ENCODE measurements at regions not wholly inside any gene's neighbourhood (a gene's known extent, or its start where the extent isn't known, plus 50 kb on each side); places are given as distances from the start of the nearest gene placed in this dataset.

GRCh38 chr13:23059173-23059572 is 121.6 kb upstream of the SGCG start:
- Histone ChIP-seq H3K27me3 (replicated peaks in 1 of 4; ENCODE audit: control extremely low read depth in 1 of 4, control insufficient read depth in 3 of 4, insufficient read depth in 4 of 4, low read length in 3 of 4) (no peaks in the 10 kb centered on the region), H3K4me1 (ENCODE audit: control insufficient read depth in 2 of 2, insufficient read depth in 2 of 2, low read length in 2 of 2) (no peaks in the 10 kb centered on the region), H3K27ac (ENCODE audit: low read length in 2 of 2) (no peak overlapping the region), H3K4me2 (replicated peaks; ENCODE audit: low read depth, low read length, poor library complexity, severe bottlenecking) (no peak overlapping the region), H3K4me3 (ENCODE audit: control extremely low read depth in 1 of 5, extremely low read depth in 1 of 5, insufficient read depth in 1 of 5, low read depth in 2 of 5, low read length in 4 of 5) (no peak overlapping the region), H3K36me3 (replicated peaks in 1 of 2; ENCODE audit: control extremely low read depth in 1 of 2, control insufficient read depth in 1 of 2, extremely low read depth in 1 of 2, insufficient read depth in 2 of 2, low read length in 1 of 2) (no peaks in the 10 kb centered on the region), H3K9me3 (ENCODE audit: control extremely low read depth in 1 of 3, control insufficient read depth in 2 of 3, insufficient read depth in 1 of 3, low read length in 2 of 3) (peaks cover 0 to 12% (median 1%) of the 10 kb centered on the region in 3 donors), H4K20me1 (ENCODE audit: control insufficient read depth, insufficient read depth, low read length, poor library complexity, severe bottlenecking) (no peaks in the 10 kb centered on the region), H2AFZ (ENCODE audit: insufficient read depth, low read depth, low read length, poor library complexity, severe bottlenecking) (no peak overlapping the region), H3K79me2 (ENCODE audit: control insufficient read depth, insufficient read depth, low read length) (no peaks in the 10 kb centered on the region), H3K9ac (ENCODE audit: low read length) (no peak overlapping the region)
- TF ChIP-seq CTCF (IDR thresholded peaks at IDR 0.05), result no peak
- no peak for TF ChIP-seq EZH2 (IDR thresholded peaks at IDR 0.05; ENCODE audit: borderline replicate concordance, insufficient read depth, low read depth, low read length, poor library complexity, severe bottlenecking)
- intact Hi-C loops (cut with micrococcal nuclease), result no loop called here
- no peak overlapping the region for H3K27ac Mint-ChIP-seq
- no peaks in the 10 kb centered on the region for H3K4me1 Mint-ChIP-seq
- no peak for ATAC-seq (ENCODE audit: low read depth)
- ChIA-PET CTCF (no interaction called here), POLR2A (no interaction called here)
- H3K4me3 Mint-ChIP-seq, result no peak overlapping the region
- H3K27me3 Mint-ChIP-seq, result no peaks in the 10 kb centered on the region
- no peak for DNase-seq
- H3K9me3 Mint-ChIP-seq (ENCODE audit: insufficient read depth), result no peaks in the 10 kb centered on the region

- ATAC-seq (ENCODE audit: low read depth), result no peak
- TF ChIP-seq EZH2 (IDR thresholded peaks at IDR 0.05; ENCODE audit: borderline replicate concordance, insufficient read depth, low read depth, low read length, poor library complexity, severe bottlenecking) (no peak), CTCF (IDR thresholded peaks at IDR 0.05) (no peak)
- ChIA-PET POLR2A (no interaction called here), CTCF (no interaction called here)
- Mint-ChIP-seq H3K27ac (no peak overlapping the region), H3K9me3 (ENCODE audit: insufficient read depth) (peaks cover 2% of the 10 kb centered on the region), H3K4me1 (no peaks in the 10 kb centered on the region), H3K4me3 (no peak overlapping the region), H3K27me3 (no peaks in the 10 kb centered on the region)
- DNase-seq, result no peak
- Histone ChIP-seq H3K27ac (ENCODE audit: low read length in 2 of 2) (no peak overlapping the region), H3K4me3 (ENCODE audit: control extremely low read depth in 1 of 5, extremely low read depth in 1 of 5, insufficient read depth in 1 of 5, low read depth in 2 of 5, low read length in 4 of 5) (no peak overlapping the region), H3K4me2 (replicated peaks; ENCODE audit: low read depth, low read length, poor library complexity, severe bottlenecking) (no peak overlapping the region), H3K9me3 (ENCODE audit: control extremely low read depth in 1 of 3, control insufficient read depth in 2 of 3, insufficient read depth in 1 of 3, low read length in 2 of 3) (peaks cover 0 to 4% (median 1%) of the 10 kb centered on the region in 3 donors), H3K36me3 (replicated peaks in 1 of 2; ENCODE audit: control extremely low read depth in 1 of 2, control insufficient read depth in 1 of 2, extremely low read depth in 1 of 2, insufficient read depth in 2 of 2, low read length in 1 of 2) (no peaks in the 10 kb centered on the region), H3K9ac (ENCODE audit: low read length) (no peak overlapping the region), H4K20me1 (ENCODE audit: control insufficient read depth, insufficient read depth, low read length, poor library complexity, severe bottlenecking) (no peaks in the 10 kb centered on the region), H2AFZ (ENCODE audit: insufficient read depth, low read depth, low read length, poor library complexity, severe bottlenecking) (no peak overlapping the region), H3K79me2 (ENCODE audit: control insufficient read depth, insufficient read depth, low read length) (no peaks in the 10 kb centered on the region), H3K4me1 (ENCODE audit: control insufficient read depth in 2 of 2, insufficient read depth in 2 of 2, low read length in 2 of 2) (no peaks in the 10 kb centered on the region), H3K27me3 (replicated peaks in 1 of 4; ENCODE audit: control extremely low read depth in 1 of 4, control insufficient read depth in 3 of 4, insufficient read depth in 4 of 4, low read length in 3 of 4) (no peaks in the 10 kb centered on the region)
- WGBS (ENCODE audit: insufficient coverage), result 88% methylated on average over 1 of the region's 1 CpG
- intact Hi-C loops (cut with micrococcal nuclease), result no loop called here
Measured at GRCh38 chr13:23060959-23061358, 119.8 kb upstream of the SGCG start.

Measured in B cell (primary cell).